ENCODE measurements at regions not wholly inside any gene's neighbourhood (a gene's known extent, or its start where the extent isn't known, plus 50 kb on each side); places are given as distances from the start of the nearest gene placed in this dataset.

- no peaks in the 10 kb centered on the region for H3K9me3 ChIP-seq
- H3K36me3 ChIP-seq: no peaks in the 10 kb centered on the region
- no peaks in the 10 kb centered on the region for H3K27me3 ChIP-seq (replicated peaks in 1 of 7)
- H3K4me3 ChIP-seq: no peak overlapping the region
- intact Hi-C loops (cut with DNase I; ENCODE audit: low total_unique reads): no loop called here
- no peak overlapping the region for H3K27ac ChIP-seq
- H3K4me1 ChIP-seq: no peaks in the 10 kb centered on the region
- DNase-seq: no peak
- TF ChIP-seq POLR2AphosphoS5 (IDR thresholded peaks at IDR 0.05): no peak
- TF ChIP-seq POLR2A (IDR thresholded peaks at IDR 0.05): no peak
- no peak for TF ChIP-seq CTCF (IDR thresholded peaks at IDR 0.05 in 8 of 11, conservative IDR thresholded peaks at IDR 0.05 in 3 of 11)
These were observed 137.3 kb upstream of the PMEPA1 start for GRCh38 chr20:57847104-57847503.

- Histone ChIP-seq H3K36me3 (no peaks in the 10 kb centered on the region), H3K27me3 (replicated peaks in 1 of 7) (no peaks in the 10 kb centered on the region), H3K9me3 (no peaks in the 10 kb centered on the region), H3K27ac (no peak overlapping the region), H3K4me1 (no peaks in the 10 kb centered on the region), H3K4me3 (no peak overlapping the region)
- 79 to 97% (median 90%) methylated on average over 10 of the region's 10 CpGs for WGBS, 5 donors
- no peak for TF ChIP-seq POLR2AphosphoS5 (IDR thresholded peaks at IDR 0.05)
- no peak for TF ChIP-seq POLR2A (IDR thresholded peaks at IDR 0.05)
- TF ChIP-seq CTCF (IDR thresholded peaks at IDR 0.05 in 8 of 11, conservative IDR thresholded peaks at IDR 0.05 in 3 of 11): no peak
- intact Hi-C loops (cut with DNase I; ENCODE audit: low total_unique reads): no loop called here
- DNase-seq: no peak
These were observed 135.1 kb upstream of the PMEPA1 start for GRCh38 chr20:57844626-57845596.

- no peak for DNase-seq
- no peak for TF ChIP-seq CTCF (IDR thresholded peaks at IDR 0.05 in 8 of 11, conservative IDR thresholded peaks at IDR 0.05 in 3 of 11)
- no peak for TF ChIP-seq POLR2A (IDR thresholded peaks at IDR 0.05)
- TF ChIP-seq POLR2AphosphoS5 (IDR thresholded peaks at IDR 0.05): no peak
- Histone ChIP-seq H3K27ac (no peak overlapping the region), H3K9me3 (no peaks in the 10 kb centered on the region), H3K27me3 (replicated peaks in 1 of 7) (no peaks in the 10 kb centered on the region), H3K4me1 (no peaks in the 10 kb centered on the region), H3K4me3 (no peak overlapping the region), H3K36me3 (no peaks in the 10 kb centered on the region)
- intact Hi-C loops (cut with DNase I; ENCODE audit: low total_unique reads): no loop called here
- 86 to 93% (median 88%) methylated on average over 14 of the region's 14 CpGs for WGBS, 5 donors
These were observed 134.3 kb upstream of the PMEPA1 start for GRCh38 chr20:57843941-57844625.

- H3K4me1 ChIP-seq: no peaks in the 10 kb centered on the region
- H3K4me3 ChIP-seq: no peak overlapping the region
- no peak overlapping the region for H3K27ac ChIP-seq
- H3K9me3 ChIP-seq: no peaks in the 10 kb centered on the region
- no peaks in the 10 kb centered on the region for H3K27me3 ChIP-seq (replicated peaks in 1 of 7)
- no peaks in the 10 kb centered on the region for H3K36me3 ChIP-seq
- intact Hi-C loops (cut with DNase I; ENCODE audit: low total_unique reads): no loop called here
- no peak for DNase-seq
- 85 to 93% (median 89%) methylated on average over 4 of the region's 4 CpGs for WGBS, 5 donors
- TF ChIP-seq POLR2AphosphoS5 (IDR thresholded peaks at IDR 0.05) (no peak), CTCF (IDR thresholded peaks at IDR 0.05 in 8 of 11, conservative IDR thresholded peaks at IDR 0.05 in 3 of 11) (no peak), POLR2A (IDR thresholded peaks at IDR 0.05) (no peak)
These were observed 132.9 kb upstream of the PMEPA1 start for GRCh38 chr20:57842720-57843119.
